ENCODE measurements at regions not wholly inside any gene's neighbourhood (a gene's known extent, or its start where the extent isn't known, plus 50 kb on each side); places are given as distances from the start of the nearest gene placed in this dataset.

DNA sequence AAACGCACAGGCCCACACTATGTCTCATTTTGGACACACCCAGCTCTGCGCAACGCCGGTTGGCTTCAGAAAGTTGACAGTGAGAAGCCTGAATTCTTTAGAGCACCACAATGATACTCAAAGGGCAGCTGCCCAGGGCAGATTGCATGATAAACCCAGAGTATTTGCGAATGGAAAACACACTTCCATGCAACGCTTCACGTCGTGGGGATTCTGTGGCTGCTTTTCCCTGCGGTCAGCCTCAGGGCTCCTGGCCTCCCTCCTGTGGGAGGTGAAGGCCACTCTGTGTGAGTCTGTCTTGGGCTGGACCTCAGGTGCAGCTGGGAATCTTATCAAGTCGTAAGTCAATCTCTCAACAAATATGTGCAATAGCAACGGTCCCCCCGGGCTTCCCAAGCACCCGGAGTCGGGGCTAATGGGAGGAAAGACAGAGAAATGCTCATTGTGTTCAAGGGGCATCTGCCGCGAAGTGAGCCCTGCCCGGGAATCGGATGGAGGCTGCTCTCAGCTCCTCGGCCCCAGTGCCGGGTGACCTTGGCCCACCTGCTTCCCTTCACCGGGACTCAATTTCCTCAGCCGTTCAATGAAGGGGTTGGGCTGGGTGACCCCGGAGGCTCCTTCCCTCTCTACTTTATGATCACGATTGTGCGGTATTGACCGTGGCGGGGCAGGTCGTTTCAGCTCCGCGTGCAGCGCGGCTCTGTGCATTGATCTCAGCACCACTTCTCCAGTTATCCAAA is 623.6 kb downstream of the BRD1 start:
- no peak for DNase-seq

DNA sequence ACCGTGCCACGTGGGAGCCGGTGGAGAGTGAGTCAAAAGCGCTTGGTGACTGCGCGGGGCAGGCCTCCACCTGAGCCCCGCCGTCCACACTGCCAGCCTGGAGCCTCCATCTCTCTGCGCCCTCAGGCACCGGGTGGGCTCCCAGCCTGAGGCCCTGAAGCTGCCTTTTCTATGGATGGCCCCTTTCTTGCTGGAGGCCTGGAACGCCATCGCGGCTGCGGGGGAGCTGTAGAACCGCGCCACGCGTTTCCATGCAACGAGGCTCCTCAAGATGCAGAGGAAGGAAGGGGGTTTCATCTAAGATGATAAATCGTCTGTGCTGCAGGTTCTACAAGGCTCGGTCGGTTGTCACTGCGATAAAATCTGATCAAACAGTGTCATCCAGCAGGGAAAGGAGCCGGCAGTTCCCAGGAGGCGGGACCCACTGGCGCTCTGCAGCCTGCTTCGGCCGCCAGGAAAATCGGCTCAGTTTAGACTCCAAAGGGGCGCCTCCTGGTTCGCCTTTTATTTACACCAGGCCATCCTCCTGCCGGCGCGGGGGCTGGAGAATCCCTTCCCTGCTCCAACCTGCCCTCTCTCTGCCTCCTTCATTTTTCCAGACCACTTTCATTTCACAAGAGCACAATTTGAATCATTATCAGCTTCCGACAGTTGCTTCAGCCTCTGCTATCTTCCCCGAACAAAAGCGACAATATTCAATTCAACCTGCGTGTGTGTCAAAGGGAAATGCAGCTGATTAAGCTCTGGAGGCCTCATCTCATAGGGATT is 624.4 kb downstream of the BRD1 start:
- DNase-seq, result no peak

DNA sequence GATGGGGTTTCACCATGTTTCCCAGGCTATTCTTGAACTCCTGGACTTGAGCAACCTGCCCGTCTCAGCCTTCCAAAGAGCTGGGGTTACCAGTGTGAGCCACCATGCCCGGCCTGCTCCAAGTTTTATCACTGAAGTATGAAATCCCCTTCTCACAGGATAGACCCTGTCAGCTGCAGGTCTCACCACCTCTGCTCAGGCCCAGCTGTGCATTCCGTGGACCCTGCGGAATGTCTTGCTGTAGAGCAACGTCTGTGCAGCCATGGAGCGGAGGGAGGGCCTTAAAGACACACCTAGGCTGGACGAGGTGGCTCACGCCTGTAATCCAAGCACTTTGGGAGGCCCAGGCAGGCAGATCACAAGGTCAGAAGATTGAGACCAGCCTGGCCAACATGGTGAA is 625.4 kb downstream of the BRD1 start:
- no peak for DNase-seq

DNA sequence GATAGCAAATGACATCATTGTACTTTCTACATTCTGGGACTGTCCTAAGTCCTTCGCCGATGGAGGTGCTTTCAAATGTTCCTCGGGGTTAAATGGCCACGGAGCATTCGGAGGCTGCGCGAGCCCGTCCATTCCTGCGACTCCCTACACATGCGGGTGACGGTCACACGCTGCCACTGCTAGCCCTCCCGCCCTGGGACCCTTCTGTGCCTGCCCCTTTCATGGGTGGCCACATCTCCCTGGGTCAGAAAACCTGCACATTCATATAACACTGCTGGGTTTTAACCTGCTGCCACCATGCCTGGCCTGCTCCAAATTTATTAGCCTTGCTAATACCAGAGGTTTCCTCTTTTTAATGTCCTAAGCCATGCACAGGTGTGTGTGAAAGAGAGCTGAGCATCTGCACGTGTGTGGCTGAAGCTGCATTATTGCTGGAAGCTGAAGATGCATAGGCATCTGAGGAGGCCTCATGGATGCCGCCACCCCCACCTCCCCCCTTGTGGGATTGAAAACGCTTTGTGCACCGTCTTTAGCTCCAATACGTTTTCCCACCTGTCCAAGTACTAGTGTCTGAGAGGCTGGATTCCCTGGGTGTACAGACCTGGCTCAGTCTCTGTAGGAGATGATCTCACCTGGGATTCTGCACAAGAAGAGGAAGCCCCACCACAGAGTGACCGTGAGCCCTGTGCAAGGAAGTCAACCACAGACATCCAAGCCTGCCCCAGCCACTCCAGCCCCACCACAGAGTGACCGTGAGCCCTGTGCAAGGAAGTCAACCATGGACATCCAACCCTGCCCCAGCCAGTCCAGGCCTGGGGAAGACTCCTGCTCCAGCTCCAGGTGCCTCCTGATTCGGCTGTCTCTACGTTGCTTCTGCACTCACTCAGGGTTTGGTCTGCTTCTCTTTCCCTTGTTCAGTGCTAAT is 626.4 kb downstream of the BRD1 start:
- DNase-seq, result no peak

DNA sequence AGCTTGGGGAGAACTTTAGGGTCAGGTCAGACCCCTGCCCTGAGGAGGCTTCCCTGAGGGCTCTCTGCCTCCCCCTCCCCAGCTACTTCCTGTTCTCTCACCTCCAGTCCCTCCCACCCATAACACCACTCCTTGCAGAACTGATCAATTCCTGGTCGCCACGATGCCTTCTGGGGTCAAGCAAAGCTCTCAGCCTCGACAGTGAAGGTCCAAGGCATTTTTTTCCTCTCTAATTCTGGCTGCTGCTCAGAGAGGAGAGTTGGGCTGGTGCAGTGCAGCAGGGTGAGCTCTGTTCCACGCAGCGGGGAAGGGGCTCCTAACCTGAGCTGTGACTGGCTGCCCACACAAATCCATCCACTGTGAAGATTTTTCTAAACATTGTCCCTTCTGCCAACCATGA is 628.4 kb downstream of the BRD1 start:
- DNase-seq, result no peak

DNA sequence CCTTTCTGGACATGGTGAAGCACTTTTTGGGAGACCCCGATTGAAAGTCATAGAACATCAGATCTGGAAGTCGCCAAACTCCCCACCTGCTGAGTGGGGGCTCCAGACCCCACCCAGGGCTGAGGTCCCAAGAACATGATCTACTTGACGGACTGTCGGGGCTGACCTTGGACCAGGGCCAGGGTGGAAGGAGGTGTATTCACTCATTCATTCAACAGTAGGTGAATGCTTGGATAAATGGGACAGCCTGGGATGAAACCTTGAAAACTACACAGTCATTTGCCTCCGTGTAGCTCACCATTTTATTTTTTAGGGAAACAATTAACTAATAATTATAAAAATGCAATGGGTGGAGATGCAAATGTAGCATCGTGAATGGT is 629.0 kb downstream of the BRD1 start:
- DNase-seq, result no peak

DNA sequence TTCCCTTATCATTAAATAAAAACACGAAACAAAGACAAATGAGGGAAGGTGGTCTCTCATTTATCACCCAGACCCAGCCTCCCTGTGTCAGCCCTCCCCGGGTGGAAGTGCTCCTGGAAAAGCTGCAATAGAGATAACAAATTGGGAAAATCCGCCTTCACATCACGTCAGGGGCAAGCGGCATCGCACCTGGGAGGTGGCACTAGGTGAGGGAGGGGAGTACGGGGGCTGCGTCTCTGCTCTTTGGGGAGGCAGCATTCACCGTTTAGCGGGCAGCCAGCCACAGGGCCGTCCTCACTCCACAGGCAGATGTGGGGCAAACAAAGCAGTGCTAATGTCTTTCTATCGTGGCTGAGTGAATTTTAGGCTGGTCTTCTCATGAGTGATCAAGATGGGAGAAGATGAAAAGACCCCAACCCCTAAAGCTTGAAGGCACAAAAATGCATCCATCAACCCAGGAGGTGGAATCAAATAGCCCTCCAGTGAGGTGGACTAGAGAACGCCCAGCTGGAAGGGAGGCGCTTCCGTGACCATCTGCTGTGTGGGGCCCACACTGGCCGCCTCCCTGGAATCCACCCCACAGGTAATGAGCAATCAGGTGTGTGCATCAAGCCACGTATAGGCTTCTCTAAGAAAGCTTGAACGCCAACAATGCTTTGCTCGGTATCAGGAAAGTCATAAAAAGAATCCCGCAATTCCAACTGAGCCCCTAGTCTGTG is 629.5 kb downstream of the BRD1 start:
- DNase-seq, result no peak

DNA sequence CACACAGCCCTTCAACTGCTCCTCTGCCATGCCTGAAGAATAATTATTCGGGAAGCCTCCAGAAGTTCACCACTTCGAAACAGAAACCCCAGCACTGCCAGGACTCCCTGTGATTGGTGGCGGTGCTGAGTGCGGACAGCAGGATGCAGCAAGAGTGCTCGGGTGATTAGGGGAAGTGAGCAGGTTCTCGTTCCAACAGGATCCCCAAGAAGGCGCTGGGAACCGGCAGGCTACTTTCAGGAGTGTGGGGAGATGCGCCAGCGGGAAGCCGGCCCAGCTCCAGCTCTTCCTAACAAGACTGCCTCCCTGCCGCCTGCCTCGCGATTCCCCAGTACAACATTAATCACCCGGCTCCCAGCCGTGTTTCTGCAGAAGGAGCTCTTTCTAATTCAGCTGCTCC is 630.2 kb downstream of the BRD1 start:
- no peak for DNase-seq

DNA sequence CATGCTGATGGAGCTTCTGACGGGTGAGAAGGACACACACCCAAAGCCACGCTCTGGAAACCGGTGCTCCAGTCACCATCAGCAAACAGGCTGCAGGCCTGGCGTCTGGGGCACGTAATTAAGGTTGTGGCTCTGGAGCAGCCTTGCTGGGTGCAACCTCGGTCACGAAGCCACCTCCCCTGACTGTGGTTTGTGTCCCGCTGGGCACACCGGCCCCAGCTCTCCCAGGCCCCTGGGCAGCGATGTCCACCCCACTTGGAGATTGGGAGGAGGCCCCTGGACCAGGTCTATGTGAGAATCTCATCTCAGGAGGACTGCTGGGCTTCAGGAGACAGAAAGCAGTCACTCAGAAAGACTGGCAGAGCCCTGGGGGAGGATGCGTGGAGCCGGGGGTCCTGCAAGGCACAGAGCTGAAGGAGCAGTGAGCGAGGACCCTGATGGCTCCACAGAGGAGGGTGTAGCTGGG is 631.6 kb downstream of the BRD1 start:
- no peak for DNase-seq

DNA sequence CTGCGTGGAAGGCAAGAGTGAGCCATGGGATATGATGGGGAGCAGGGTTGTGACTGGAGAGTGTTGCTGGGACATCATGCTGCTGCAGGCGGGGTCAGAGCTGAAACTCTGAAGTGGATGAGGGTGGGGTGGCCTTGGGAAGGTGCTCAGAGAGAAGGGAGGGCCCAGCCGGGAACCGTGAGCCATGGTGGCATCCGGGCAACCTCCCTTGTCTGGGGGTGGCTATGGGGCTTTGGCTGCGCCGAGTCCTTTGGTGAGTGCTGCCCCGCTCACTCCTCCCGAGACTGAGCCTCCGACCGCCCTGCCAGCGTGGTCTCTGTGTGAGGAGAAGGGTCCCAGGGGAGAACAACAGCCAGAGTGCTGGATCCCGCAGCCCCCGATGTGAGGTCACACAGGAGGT is 632.0 kb downstream of the BRD1 start:
- DNase-seq, result no peak

DNA sequence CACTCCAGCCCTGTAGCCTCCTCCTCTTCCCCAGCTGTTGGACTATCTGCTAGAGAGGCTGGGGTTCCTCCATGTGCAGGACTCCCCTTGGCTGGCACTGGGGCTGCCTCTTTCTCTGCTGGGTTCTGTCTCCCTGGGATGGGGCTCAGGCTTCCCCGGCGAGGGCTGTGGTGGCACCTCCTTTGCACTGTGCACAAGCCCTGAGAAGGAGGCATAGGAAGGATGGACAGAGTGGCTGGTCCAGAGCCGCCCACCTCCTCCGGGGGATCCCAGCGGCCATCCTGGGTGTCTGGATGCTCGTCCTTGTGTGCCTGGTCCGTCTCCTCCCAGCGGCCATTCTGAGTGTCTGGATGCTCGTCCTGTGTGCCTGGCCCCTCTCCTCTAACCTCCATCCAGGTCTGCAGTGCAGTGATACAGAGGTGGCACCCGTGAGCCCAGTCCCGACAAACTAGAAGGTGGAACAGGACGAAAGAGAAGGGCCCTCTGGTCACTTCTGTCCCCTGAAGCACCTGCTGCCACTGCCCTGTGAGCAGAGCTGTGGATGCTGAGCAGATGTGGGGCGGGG is 633.7 kb downstream of the BRD1 start:
- no peak for DNase-seq

DNA sequence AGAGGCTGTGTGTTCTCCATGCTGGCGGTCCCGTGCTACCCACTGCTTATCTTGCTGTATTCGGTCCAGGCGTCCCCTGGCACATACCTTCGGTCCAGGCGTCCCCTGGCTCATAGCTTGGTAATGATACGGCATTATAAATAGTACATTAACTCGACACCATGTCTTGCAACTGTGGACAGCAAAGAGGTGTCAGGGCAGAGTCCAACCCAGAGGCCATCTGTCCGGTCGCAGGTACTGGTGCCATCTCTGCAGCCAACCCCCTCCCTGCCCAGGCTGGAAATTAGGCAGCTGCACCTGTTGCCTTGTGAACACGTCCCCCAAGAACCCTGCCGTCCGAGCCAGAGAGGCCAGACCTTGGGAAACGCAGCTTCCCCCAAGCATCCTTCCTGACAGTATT is 634.3 kb downstream of the BRD1 start:
- no peak for DNase-seq

DNA sequence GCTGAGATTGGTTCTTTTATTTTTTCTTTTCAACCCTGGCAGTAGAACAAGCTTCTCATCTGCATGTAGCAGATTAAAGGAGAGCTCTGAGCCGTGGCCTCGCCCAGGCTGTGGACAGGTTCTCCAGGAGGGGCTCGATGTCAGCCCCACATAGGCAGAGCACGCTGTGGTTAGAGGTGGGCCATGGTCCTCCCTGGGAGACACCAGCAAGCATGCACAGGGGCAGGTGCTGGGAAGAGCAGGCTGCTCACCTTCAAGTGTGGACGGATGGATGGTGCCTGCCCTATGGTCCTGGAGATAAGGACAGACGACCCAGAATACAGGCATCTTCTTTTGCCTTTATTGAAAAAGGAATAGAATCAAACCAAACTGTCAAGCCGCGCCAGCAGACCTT is 634.8 kb downstream of the BRD1 start:
- no peak for DNase-seq

DNA sequence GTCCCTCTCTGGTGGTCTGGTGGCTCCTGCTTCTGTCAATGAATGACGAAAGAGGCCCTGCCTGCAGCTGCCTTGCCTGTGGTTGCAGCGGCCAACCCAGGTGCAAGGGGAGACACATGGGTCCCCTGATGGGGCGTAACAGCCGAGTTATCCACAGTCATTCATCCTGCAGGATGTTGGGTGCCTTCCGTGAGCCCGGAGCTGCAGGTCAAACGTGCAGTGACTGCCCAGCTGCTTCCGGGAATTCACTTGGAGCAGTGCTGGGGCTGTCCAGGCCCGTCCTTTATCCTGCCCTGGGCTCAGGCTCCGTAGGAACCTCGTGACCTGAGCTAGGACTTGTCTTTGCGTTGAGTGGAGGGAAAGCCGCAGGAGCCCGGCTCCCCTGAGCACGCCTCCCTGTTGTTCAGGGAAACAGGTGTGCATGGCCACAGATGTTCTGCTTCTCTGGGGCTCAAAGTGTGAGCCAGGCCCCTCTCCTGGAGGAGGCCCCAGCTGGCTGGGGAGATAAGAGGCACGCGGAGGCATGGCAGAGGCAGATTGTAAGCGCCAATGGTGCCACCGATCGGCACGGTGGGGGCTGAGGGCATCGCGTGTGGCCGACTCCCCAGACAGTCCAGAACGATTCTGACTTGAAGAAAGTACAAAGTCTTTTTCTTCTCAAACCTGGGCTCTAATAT is 635.4 kb downstream of the BRD1 start:
- no peak for DNase-seq

DNA sequence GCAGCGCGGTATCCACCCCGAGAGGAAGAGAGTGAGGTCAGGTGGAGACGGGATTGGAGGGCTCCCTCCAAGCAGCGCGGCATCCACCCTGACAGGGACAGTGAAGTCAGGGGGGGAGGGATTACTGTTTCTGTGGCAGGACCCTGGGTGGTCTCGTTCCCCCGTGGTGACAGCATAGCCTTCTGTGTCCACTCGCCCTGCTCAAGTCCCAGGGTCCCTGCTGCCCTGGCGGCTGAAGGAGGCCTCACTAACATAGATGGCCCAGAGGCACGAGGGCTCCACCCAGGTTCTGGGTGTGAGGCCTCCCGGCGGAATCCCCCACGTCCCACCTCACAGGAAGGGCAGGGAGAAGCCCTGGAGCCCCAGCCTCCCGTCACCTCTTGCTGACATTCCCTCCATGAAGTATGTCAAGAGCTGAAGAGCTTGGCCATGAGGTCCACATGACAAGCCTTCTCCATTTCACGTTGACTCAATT is 636.1 kb downstream of the BRD1 start:
- DNase-seq, result no peak

DNA sequence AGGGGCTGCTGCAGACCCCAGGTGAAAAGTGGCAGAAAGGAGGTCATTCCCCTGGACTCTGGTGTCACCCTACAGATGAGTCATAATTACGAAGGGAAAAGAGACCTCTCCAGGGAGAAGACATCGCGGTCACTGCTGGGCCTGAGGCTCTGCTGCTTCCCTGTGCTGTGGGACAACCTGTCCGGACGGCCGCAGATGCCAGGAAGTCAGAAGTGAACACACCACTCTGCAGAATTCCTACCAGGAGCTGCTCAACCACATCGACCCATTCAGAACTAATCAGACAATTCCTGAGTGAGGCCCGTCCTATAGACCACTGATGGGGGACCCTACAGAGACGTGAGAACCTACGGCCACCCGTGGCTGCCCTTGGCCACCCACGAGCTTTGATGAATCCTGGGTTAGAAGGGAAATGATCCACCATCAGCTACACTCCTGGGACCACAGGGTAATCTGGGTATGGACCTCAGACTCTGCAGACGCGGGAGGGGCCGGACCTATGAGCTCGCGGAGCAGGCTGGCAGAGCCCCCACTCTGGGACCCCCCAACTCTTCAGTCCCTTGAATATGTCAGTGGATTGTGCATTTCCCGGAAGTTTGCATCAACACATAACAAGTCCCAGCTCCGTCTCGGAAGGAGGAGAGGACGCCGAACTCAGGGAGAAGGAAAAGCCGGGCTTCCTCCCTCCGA is 636.7 kb downstream of the BRD1 start:
- no peak for DNase-seq

DNA sequence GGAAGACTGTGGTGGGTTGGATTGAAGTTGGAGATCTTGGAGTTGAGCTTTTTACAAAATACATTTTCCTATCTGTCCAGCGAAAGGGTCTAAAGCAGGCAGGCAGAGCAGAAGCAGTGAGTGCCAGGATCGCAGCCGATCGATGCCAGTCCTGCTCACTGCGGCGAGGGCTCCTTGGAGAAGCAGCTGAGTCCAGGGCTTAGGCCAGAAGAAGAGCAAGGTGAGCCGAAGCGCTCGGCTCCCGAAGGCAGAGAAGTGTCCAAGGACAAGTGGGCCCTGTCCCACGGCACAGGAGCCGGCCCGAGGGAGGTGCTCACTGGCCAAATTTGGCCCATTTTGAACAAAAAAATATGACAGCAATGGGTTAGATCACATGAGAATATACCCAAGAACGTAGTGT is 637.8 kb downstream of the BRD1 start:
- no peak for DNase-seq

DNA sequence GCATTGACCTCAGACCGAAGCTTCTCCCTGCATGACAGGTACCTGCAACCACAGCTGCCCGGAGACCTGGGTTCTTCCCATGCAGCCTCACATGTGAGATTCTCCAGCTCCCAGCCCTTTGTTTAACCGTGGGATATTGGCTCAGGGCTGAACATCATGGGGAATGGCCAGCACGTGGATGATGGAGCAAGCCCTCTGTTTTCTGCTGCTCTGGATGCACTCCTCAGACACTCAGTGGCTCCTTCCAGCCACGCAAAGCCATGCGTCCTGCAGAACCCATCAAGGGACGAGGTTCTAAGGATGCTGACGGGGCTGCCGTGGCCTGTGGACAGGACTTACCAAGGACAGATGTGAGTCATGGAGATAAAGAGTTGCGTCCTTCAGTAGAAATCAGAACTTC is 639.1 kb downstream of the BRD1 start:
- DNase-seq, result no peak

DNA sequence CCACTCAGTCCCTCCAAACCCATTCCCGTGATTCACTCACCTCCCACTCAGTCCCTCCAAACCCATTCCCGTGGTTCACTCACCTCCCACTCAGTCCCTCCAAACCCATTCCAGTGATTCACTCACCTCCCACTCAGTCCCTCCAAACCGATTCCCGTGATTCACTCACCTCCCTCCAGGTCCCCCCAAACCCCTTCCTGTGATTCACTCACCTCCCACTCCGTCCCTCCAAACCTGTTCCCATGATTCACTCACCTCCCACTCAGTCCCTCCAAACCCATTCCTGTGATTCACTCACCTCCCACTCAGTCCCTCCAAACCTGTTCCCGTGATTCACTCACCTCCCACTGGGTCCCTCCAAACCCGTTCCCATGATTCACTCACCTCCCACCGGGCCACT is 639.6 kb downstream of the BRD1 start:
- DNase-seq, result no peak

DNA sequence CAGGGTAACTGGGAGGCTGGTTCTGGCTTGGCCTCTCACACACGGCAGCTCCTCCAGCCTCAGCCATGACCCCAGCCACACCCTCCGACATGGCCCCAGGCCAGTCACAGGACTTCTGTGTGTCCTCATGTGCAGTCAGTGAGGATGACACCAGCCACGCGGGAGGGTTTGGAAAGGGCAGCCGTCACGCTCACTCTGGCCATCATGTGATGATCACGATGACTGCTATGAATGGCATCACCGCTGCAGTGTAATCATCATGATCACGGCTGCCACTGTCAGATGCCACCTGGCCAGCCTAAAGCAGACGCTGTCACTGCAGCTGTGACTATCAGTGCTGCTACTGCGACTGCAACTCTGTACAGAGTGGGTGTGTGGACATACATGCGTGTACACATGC is 640.9 kb downstream of the BRD1 start:
- no peak for DNase-seq

DNA sequence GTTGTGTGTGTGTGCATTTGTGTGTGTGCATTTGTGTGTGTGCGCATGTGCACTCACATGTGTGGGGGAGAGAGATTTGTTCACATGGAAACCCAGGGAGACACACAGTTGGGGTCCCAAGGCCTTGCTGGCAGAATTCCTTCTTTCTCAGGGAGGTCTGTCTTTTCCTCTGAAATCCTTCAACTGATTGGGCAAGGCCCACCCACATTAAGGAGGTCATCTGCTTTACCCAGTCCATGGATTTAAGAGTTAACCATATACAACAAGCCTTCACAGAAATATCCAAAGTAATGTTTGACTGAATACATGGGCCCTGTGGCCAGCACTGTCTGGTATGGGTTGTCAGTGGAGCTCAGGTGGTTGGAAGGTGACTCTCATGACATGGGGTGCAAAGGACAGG is 641.4 kb downstream of the BRD1 start:
- no peak for DNase-seq
